Lower leg skin (tissue), 4 donors: ENCODE measurements at regions not wholly inside any gene's neighbourhood (a gene's known extent, or its start where the extent isn't known, plus 50 kb on each side); places are given as distances from the start of the nearest gene placed in this dataset.

ENCODE experiments used
- DNase-seq, 2 donors: peaks; one replicate each; pipeline ENCODE4 v3.0.0-alpha.2; 2019; ENCODE audit warnings: low spot score in 2 of 2
- H3K4me3 ChIP-seq: fragments of 200-600 bp; sonication (generic); 2 replicates; pipeline ENCODE4 v1.5.1; 2017; ENCODE audit warnings: mild to moderate bottlenecking, low read depth; ENCODE audit not compliant: poor library complexity, severe bottlenecking
- CTCF ChIP-seq, 3 donors: fragments of 450-650 bp; IDR thresholded peaks; one replicate each; pipeline ENCODE4 v1.5.1; 2016; ENCODE audit warnings: antibody characterized with exemption in 3 of 3, mild to moderate bottlenecking in 3 of 3, moderate library complexity in 2 of 3
- POLR2A ChIP-seq, 2 donors: fragments of 450-650 bp; IDR thresholded peaks; one replicate each; pipeline ENCODE4 v1.6.1; 2016 to 2017; ENCODE audit warnings: antibody characterized with exemption in 2 of 2, mild to moderate bottlenecking in 1 of 2, moderate library complexity in 1 of 2
- WGBS, 2 donors: methylation state at CpG; one replicate each; pipeline ENCODE4 v1.1.5; 2018; 5-methylcytosine and 5-hydroxymethylcytosine counted together
- intact Hi-C: fragments of 100-400 bp; cut with DNase I; formaldehyde crosslinking; loops from one replicate; pipeline ENCODE4 v1.15.0; 2023; ENCODE audit warnings: low total_unique reads

GRCh38 chr11:8766043-8766987, 83.7 kb downstream of the RPL27A start:
- H3K4me3 ChIP-seq: no peak overlapping the region
- peak in 1 of 2 donors; percentile 74 for DNase-seq
- intact Hi-C loops: no loop called here
- TF ChIP-seq POLR2A (IDR thresholded peaks at IDR 0.05) (no peak), CTCF (IDR thresholded peaks at IDR 0.05) (no peak)
- 65 to 71% methylated on average over 8 of the region's 8 CpGs for WGBS, 2 donors

- intact Hi-C loops: no loop called here
- WGBS, 2 donors: 72 to 76% methylated on average over 7 of the region's 7 CpGs
- H3K4me3 ChIP-seq: no peak overlapping the region
- TF ChIP-seq POLR2A (IDR thresholded peaks at IDR 0.05) (no peak), CTCF (IDR thresholded peaks at IDR 0.05) (no peak)
- DNase-seq: peak in 1 of 2 donors; percentile 60
Observed at GRCh38 chr11:8766988-8767374, 84.4 kb downstream of the RPL27A start.

- 59 to 63% methylated on average over 9 of the region's 9 CpGs for WGBS, 2 donors
- no peak overlapping the region for H3K4me3 ChIP-seq
- intact Hi-C loops: no loop called here
- no peak for TF ChIP-seq POLR2A (IDR thresholded peaks at IDR 0.05)
- TF ChIP-seq CTCF (IDR thresholded peaks at IDR 0.05): no peak
- peak in 1 of 2 donors; percentile 76 for DNase-seq
Observed at GRCh38 chr11:8767466-8768142, 85.0 kb downstream of the RPL27A start.

GRCh38 chr11:8768625-8769333, 86.2 kb downstream of the RPL27A start:
- TF ChIP-seq POLR2A (IDR thresholded peaks at IDR 0.05) (no peak), CTCF (IDR thresholded peaks at IDR 0.05) (no peak)
- no peak overlapping the region for H3K4me3 ChIP-seq
- peak in 1 of 2 donors; percentile 59 for DNase-seq
- WGBS, 2 donors: 77 to 83% methylated on average over 3 of the region's 3 CpGs
- intact Hi-C loops: no loop called here

- no peak for DNase-seq
- TF ChIP-seq CTCF (IDR thresholded peaks at IDR 0.05) (no peak), POLR2A (IDR thresholded peaks at IDR 0.05) (no peak)
- no peak overlapping the region for H3K4me3 ChIP-seq
- WGBS, 2 donors: 55 to 65% methylated on average over 6 to 9 of the region's 9 CpGs
- intact Hi-C loops: no loop called here
Observed at GRCh38 chr11:8772571-8773519, 90.3 kb downstream of the RPL27A start.
